Panc1 (cell line): ENCODE measurements at regions not wholly inside any gene's neighbourhood (a gene's known extent, or its start where the extent isn't known, plus 50 kb on each side); places are given as distances from the start of the nearest gene placed in this dataset.

Source experiments
- ATAC-seq: fragments of 200-7000 bp; cut with Tn5 transposase; 2 replicates; pipeline ENCODE4 v1.9.1; 2020; ENCODE audit warnings: mild to moderate bottlenecking, moderate library complexity
- BruUV-seq: library from RNA; stranded (reverse); fragments of 400-500 nt; replicated peaks from 2 replicates; lab custom pipeline; 2021; lab: Mats Ljungman, UMichigan
- CTCF ChIA-PET: fragments of 300-600 bp; sonication (Branson Sonifier 250); formaldehyde crosslinking; loops from one replicate; lab custom pipeline; 2022; ENCODE audit warnings: antibody characterized with exemption; lab: Charles Lee
- POLR2A ChIA-PET: fragments of 300-600 bp; sonication (Branson Sonifier 250); formaldehyde crosslinking; loops from one replicate; lab custom pipeline; 2022; ENCODE audit warnings: antibody characterized with exemption; lab: Charles Lee
- DNase-seq: peaks from one replicate; pipeline ENCODE4 v3.0.0-alpha.2; 2010; ENCODE audit warnings: low read depth, low spot score
- H3K27ac ChIP-seq: 2 replicates; pipeline ENCODE4 v1.5.1; 2011; ENCODE audit warnings: mild to moderate bottlenecking, low read length, inconsistent platforms
- H3K27me3 ChIP-seq: fragments of 200-500 bp; sonication (Bioruptor generic); 2 replicates; pipeline ENCODE4 v1.6.0; 2014; ENCODE audit warnings: low read length, inconsistent platforms; ENCODE audit not compliant: control insufficient read depth, insufficient read depth
- H3K36me3 ChIP-seq: fragments of 200-500 bp; sonication (Bioruptor generic); 2 replicates; pipeline ENCODE4 v1.5.1; 2014; ENCODE audit warnings: inconsistent platforms, mild to moderate bottlenecking, low read length, moderate library complexity; ENCODE audit not compliant: control insufficient read depth, insufficient read depth
- H3K4me1 ChIP-seq: 2 replicates; pipeline ENCODE4 v1.5.1; 2011; ENCODE audit warnings: inconsistent platforms, mild to moderate bottlenecking, low read length, moderate library complexity; ENCODE audit not compliant: control insufficient read depth, insufficient read depth
- H3K4me3 ChIP-seq, 2 experiments: 2 replicates each; pipeline ENCODE4 v1.5.1; 2011 to 2012; ENCODE audit warnings: low read depth in 2 of 2, low read length in 2 of 2, mild to moderate bottlenecking in 2 of 2, inconsistent platforms in 1 of 2, moderate library complexity in 1 of 2
- H3K9me3 ChIP-seq: fragments of 200-500 bp; sonication (Bioruptor generic); 2 replicates; pipeline ENCODE4 v1.5.1; 2014; ENCODE audit warnings: low read depth, mild to moderate bottlenecking, inconsistent platforms, low read length, moderate library complexity; ENCODE audit not compliant: control insufficient read depth, insufficient read depth
- POLR2AphosphoS5 ChIP-seq: IDR thresholded peaks from 2 replicates; pipeline ENCODE4 v1.6.1; 2012; ENCODE audit warnings: mild to moderate bottlenecking, low read depth, low read length, moderate library complexity
- REST ChIP-seq, 2 experiments: IDR thresholded peaks; 2 replicates each; pipeline ENCODE4 v1.6.1; 2011 to 2012; ENCODE audit warnings: low read depth in 2 of 2, control low read depth in 1 of 2, low read length in 1 of 2, mild to moderate bottlenecking in 1 of 2, moderate library complexity in 1 of 2; ENCODE audit not compliant: insufficient read depth in 1 of 2
- SIN3A ChIP-seq: IDR thresholded peaks from 2 replicates; pipeline ENCODE4 v1.6.1; 2012; ENCODE audit warnings: low read depth, mild to moderate bottlenecking, low read length, moderate library complexity, borderline replicate concordance; ENCODE audit not compliant: insufficient read depth
- TCF7L2 ChIP-seq: IDR thresholded peaks from 2 replicates; pipeline ENCODE4 v1.6.1; 2011; ENCODE audit warnings: mild to moderate bottlenecking, low read depth, low read length, inconsistent platforms
- in situ Hi-C: cut with HindIII; loops from 2 replicates; pipeline ENCODE4 v1.10.0; 2016; ENCODE audit warnings: low sequenced_read_pairs, low pct_unique_long_range_greater_than_20kb
- intact Hi-C: fragments of 100-400 bp; cut with micrococcal nuclease; formaldehyde crosslinking; loops from one replicate; pipeline ENCODE4 v1.10.0; 2022; ENCODE audit not compliant: unreplicated experiment
- TF ChIP-seq, protein P1 (sequence below): fragments of 450-650 bp; IDR thresholded peaks from 2 replicates; pipeline ENCODE4 v1.5.1; 2017; ENCODE audit warnings: mild to moderate bottlenecking

- H3K9me3 ChIP-seq: no peaks in the 10 kb centered on the region
- H3K27me3 ChIP-seq: no peaks in the 10 kb centered on the region
- no peaks in the 10 kb centered on the region for H3K36me3 ChIP-seq
- no peaks in the 10 kb centered on the region for H3K4me1 ChIP-seq
- ATAC-seq: no peak
- CTCF ChIA-PET: no interaction called here
- in situ Hi-C loops: no loop called here
- intact Hi-C loops: no loop called here
- no peak for TF ChIP-seq TCF7L2
- no peak for TF ChIP-seq POLR2AphosphoS5
- TF ChIP-seq SIN3A: no peak
- TF ChIP-seq REST (IDR thresholded peaks at IDR 0.05; ENCODE audit: insufficient read depth in 1 of 2, low read depth in 2 of 2, low read length in 1 of 2): no peak
- no TSS peak for BruUV-seq
- no peak overlapping the region for H3K27ac ChIP-seq
- POLR2A ChIA-PET: no interaction called here
- DNase-seq: no peak
- no peak overlapping the region for H3K4me3 ChIP-seq
Observed at GRCh38 chr9:20033511-20033910, 244.7 kb upstream of the SLC24A2 start.

DNA sequence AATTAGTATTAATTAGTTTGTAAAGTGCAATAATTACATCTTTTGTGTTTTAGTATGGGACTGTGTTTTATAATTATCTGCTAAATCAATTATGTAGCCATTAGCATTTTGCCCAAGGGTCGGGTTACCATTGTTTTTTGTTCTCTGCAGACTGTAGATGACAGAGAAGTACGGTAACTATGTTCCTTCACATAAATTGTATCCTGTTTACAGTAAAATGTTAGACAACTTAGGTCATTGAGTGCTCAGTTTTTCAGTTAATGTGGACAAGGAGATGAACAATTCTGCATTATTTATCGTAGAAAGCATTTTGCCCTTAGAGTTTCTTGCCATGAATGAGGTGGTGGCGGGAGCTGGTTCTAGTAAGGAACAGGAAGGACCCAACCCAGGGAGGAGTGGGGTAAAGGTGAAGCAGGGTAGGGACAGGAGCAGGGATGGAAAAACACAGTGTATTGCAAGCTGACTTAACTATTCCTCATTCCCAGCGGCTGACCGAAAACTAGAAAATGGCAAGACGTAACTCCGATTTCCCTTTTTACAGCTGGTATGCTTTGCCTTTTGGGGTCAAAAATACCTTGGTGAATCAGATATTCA, 243.7 kb upstream of the SLC24A2 start:
- ATAC-seq (no peak), DNase-seq (no peak)
- ChIA-PET CTCF (no interaction called here), POLR2A (no interaction called here)
- intact Hi-C loops: no loop called here
- TF ChIP-seq SIN3A (no peak), POLR2AphosphoS5 (no peak), TCF7L2 (no peak), REST (IDR thresholded peaks at IDR 0.05; ENCODE audit: insufficient read depth in 1 of 2, low read depth in 2 of 2, low read length in 1 of 2) (no peak)
- TF ChIP-seq, protein P1, sequence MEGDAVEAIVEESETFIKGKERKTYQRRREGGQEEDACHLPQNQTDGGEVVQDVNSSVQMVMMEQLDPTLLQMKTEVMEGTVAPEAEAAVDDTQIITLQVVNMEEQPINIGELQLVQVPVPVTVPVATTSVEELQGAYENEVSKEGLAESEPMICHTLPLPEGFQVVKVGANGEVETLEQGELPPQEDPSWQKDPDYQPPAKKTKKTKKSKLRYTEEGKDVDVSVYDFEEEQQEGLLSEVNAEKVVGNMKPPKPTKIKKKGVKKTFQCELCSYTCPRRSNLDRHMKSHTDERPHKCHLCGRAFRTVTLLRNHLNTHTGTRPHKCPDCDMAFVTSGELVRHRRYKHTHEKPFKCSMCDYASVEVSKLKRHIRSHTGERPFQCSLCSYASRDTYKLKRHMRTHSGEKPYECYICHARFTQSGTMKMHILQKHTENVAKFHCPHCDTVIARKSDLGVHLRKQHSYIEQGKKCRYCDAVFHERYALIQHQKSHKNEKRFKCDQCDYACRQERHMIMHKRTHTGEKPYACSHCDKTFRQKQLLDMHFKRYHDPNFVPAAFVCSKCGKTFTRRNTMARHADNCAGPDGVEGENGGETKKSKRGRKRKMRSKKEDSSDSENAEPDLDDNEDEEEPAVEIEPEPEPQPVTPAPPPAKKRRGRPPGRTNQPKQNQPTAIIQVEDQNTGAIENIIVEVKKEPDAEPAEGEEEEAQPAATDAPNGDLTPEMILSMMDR: no peak
- H3K4me1 ChIP-seq: no peaks in the 10 kb centered on the region
- H3K9me3 ChIP-seq: no peaks in the 10 kb centered on the region
- H3K4me3 ChIP-seq: no peak overlapping the region
- no TSS peak for BruUV-seq
- in situ Hi-C loops: no loop called here
- H3K36me3 ChIP-seq: no peaks in the 10 kb centered on the region
- H3K27me3 ChIP-seq: no peaks in the 10 kb centered on the region
- H3K27ac ChIP-seq: no peak overlapping the region
